ENCODE measurements at regions not wholly inside any gene's neighbourhood (a gene's known extent, or its start where the extent isn't known, plus 50 kb on each side); places are given as distances from the start of the nearest gene placed in this dataset.
A peak's percentile ranks its signal among the peaks of the same experiment; 100 is the strongest.

GRCh38 chr10:89887830-89888229 is 186.4 kb downstream of the KIF20B start:
- DNase-seq (ENCODE audit: low read depth) = peak; percentile 20

- DNase-seq (ENCODE audit: low read depth) = no peak
These were observed 187.1 kb downstream of the KIF20B start for GRCh38 chr10:89888321-89889070.

DNA sequence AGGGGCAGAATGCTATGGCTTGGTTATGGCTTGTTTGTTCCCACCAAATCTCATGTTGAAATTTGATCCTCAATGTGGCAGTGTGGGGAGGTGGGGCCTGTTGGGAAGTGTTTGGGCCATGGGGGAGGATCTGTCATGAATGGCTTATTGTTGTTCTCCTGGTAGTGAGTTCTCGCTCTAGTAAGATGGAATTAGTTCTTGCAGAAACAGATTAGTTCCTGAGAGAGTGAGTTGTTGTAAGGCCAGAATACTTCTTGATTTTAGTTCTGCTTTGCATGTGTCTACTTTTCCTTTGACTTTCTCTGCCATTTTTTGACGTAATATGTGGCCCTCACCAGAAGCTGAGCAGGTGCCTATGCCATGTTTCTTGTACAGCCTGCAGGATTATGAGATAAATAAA is 188.2 kb downstream of the KIF20B start:
- no peak for DNase-seq (ENCODE audit: low read depth)

GRCh38 chr10:89891006-89891535 is 189.7 kb downstream of the KIF20B start:
- peak; percentile 41 for DNase-seq (ENCODE audit: low read depth)

GRCh38 chr10:89894051-89894450 is 192.7 kb downstream of the KIF20B start:
- DNase-seq (ENCODE audit: low read depth) = no peak

GRCh38 chr10:89900554-89900953 is 199.2 kb downstream of the KIF20B start:
- no peak for DNase-seq (ENCODE audit: low read depth)

- no peak for DNase-seq (ENCODE audit: low read depth)
These were observed 200.5 kb downstream of the KIF20B start for GRCh38 chr10:89901895-89902294.

DNA sequence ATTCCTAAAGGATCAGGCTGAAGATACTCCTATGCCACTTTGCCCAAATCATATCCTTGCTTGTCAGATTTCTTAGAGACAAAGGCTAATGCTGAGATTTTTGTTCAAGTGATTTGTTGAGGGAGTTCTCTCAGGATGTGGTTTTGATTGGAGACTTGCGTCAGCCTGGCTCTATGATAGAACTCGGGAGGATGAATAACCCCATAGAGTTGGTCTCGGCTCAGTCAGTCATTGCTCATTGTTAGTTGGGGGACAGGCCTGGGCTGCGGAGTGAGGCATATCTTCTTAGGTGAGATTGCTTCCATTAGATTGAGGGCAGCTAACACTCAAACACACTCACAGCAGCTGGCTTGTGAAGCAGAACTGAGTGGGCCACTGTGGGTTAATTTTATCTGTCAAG is 203.4 kb downstream of the KIF20B start:
- peak; percentile 67 for DNase-seq (ENCODE audit: low read depth)

- peak; percentile 18 for DNase-seq (ENCODE audit: low read depth)
These were observed 208.4 kb downstream of the KIF20B start for GRCh38 chr10:89909752-89910151.

DNA sequence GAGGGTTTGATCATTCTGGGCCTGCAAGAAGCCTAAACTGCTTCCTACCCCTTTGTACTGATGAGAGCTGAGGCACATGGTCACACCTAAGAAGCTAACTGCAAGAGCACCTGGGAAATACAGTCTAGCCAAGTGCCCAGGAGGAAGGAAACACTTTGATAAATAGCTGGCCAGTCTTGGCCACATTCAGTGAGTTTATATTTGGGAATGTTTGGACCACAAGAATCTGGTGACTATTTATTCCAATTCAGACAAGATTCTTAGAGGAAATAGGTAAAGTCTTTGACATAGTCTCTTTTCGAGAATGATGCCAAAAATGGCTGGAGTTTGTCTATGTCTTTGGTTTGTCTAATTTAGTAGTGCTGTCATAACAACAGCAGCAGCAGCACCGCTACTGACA is 213.6 kb downstream of the KIF20B start:
- peak; percentile 40 for DNase-seq (ENCODE audit: low read depth)

DNA sequence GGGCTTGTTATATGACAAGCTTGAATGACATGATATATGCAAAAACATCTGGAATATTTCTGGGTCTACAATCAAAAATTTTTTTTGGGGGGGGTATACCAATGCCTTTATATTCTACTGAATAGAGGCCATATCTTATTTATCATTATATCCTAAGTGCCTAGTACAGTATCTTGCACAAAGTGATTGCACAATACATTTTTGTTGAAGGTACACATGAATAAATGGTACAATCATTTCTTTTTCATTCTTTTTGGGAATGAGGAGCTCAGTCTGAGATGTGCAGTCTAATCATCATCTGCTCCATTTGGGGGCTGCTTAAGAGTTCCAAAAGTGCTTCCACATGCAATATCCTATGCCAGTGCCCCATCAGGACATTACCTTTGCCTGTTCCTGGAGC is 214.6 kb downstream of the KIF20B start:
- peak; percentile 4 for DNase-seq (ENCODE audit: low read depth)

GRCh38 chr10:89916468-89917215 is 215.3 kb downstream of the KIF20B start:
- peak; percentile 78 for DNase-seq (ENCODE audit: low read depth)

DNA sequence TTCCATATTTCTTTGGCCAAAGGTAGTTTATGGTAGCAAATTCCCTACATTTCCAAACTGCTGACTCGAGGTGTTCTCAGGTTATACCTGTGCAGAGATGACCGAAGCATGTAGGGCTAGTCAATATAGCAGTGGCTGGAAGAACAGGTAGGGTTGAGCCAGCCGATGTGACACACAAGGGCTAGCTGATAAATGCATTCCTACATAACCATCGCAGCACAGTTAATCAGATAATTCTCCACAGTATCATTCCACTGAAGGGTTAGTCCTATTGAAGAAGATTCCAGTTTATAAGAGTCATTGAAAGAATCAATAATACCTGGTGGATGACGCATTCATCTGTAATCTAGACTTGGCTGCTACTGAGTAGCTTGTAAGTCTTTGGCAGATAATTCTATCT is 220.0 kb downstream of the KIF20B start:
- no peak for DNase-seq (ENCODE audit: low read depth)

- no peak for DNase-seq (ENCODE audit: low read depth)
These were observed 222.3 kb downstream of the KIF20B start for GRCh38 chr10:89923661-89924060.

DNA sequence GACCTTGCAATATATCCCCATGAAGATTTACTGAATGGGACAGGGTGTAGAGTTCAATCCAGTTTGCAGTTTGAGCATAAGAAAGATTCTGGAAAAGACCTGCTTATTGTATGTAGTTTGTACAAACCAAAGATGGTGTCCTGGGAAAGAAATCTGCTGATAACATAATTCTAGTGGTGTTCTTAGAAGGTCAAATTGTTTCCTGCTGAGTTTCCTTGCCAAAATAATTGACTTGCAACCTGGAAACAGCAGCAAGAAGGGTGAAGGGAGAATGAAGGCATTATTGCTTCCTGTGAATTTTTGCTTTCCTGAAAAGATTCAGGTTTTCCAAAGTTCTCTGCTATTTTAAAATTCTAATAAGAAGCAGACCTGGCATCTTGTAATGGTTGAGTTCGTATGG is 222.9 kb downstream of the KIF20B start:
- no peak for DNase-seq (ENCODE audit: low read depth)

DNA sequence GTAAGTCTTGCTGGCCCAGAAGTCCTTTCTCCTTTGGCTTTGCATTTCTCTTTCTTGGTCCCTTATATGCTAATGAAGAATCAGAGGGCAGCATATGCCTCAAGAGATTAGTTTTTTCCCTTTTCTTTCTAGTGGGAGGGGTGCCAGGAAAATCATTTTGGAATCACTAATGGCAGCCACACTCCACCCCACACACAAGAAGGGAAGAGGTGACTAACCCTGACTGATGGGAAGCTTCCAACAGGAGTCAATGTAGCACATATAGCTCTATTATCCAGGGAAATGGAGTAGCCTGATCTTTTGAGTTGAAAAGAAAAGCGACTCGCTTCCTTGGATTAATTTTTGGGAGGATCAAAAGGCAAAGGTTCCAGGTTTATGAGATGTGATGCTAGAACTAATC is 225.3 kb downstream of the KIF20B start:
- DNase-seq (ENCODE audit: low read depth) = no peak

GRCh38 chr10:89929282-89930026 is 228.1 kb downstream of the KIF20B start:
- DNase-seq (ENCODE audit: low read depth) = no peak

GRCh38 chr10:89937494-89937893 is 236.1 kb downstream of the KIF20B start:
- no peak for DNase-seq (ENCODE audit: low read depth)

DNA sequence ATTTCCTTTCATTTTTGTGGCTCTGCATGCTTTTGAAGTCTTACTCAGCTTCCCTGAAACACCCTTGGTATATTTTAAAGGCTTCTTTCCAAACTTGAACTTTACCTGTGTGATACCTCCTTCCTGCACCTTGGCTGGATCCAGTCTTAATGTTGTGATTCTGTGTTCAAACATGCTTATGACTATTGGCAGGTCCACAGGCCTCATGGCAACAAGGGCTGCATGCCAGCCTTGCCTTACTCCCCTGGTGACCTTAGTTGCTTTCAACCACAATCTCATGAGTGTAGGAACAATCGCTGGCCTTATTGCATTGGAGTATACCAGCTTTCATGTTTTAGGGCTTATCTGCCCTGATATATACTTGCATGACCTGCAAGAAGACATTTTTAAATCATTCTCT is 238.7 kb downstream of the KIF20B start:
- no peak for DNase-seq (ENCODE audit: low read depth)

DNA sequence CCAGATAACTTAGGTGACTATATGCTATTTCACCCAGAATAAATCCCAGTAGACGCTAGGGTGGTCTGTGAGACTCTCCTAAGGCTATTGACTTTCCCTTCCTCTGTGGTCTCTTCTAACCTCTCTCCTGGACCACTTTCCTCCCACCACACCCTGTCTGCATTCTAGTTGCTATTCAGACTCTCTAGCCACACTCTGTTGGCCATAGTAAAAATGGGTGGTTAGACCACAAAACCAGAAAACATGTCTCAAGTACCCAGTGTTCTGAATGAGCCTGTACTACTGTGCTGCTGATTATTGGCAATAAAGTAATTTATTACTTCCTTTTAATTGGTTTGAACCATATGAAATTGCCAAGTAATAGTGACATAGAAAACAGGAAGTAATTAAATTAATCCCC is 240.8 kb downstream of the KIF20B start:
- no peak for DNase-seq (ENCODE audit: low read depth)

DNA sequence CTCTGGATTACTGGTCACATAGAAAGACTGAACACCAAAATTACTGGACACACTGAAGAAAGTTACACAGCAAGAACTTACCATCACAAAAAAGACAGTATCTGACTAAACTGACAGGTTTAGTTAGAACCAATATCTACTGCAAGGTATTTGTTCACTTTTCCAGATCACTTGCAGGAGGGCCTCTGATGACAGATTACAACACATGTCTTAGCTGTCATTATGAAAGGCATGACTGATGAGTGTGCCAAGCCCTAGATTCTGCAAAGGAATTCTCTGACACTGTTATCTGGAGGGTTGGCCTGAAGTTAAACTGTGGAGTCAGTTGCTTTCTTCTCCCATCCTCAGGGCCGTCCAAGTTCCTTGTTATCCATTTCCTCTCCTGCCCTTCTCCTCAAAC is 242.7 kb downstream of the KIF20B start:
- DNase-seq (ENCODE audit: low read depth) = peak; percentile 9

GRCh38 chr10:89946106-89946505 is 244.7 kb downstream of the KIF20B start:
- peak; percentile 28 for DNase-seq (ENCODE audit: low read depth)

GRCh38 chr10:89949496-89949895 is 248.1 kb downstream of the KIF20B start:
- no peak for DNase-seq (ENCODE audit: low read depth)

All from amniotic epithelial cell (primary cell).